Adrenal gland (tissue), 9 donors: ENCODE measurements at regions not wholly inside any gene's neighbourhood (a gene's known extent, or its start where the extent isn't known, plus 50 kb on each side); places are given as distances from the start of the nearest gene placed in this dataset.

Experiments
- DNase-seq, 7 donors: peaks; one replicate each; pipeline ENCODE4 v3.0.0-alpha.2; 2019 to 2020
- H3K27ac ChIP-seq, 5 donors: fragments of 200-600 bp; sonication (generic) in 4 of 5; 1 replicate in 3 of 5; 2 replicates in 2 of 5; pipeline versions ENCODE4 v1.5.1 to v1.8.0; 2016 to 2020; ENCODE audit warnings: mild to moderate bottlenecking in 1 of 5
- H3K27me3 ChIP-seq: fragments of 200-600 bp; 2 replicates; pipeline ENCODE4 v1.8.0; 2021
- H3K36me3 ChIP-seq, 2 donors: fragments of 200-600 bp; replicated peaks in 1 of 2; 1 replicate in 1 of 2; 2 replicates in 1 of 2; pipeline versions ENCODE4 v1.5.1 to v1.8.0; 2018 to 2022
- H3K4me1 ChIP-seq, 2 donors: fragments of 200-600 bp; replicated peaks in 1 of 2; 1 replicate in 1 of 2; 2 replicates in 1 of 2; pipeline versions ENCODE4 v1.5.1 to v1.8.0; 2018 to 2021
- H3K4me3 ChIP-seq, 4 donors: fragments of 200-600 bp; sonication (generic) in 3 of 4; one replicate each; pipeline ENCODE4 v1.5.1; 2016 to 2018
- H3K9me3 ChIP-seq, 3 donors: fragments of 200-600 bp; sonication (generic) in 1 of 3; replicated peaks in 1 of 3; 1 replicate in 2 of 3; 2 replicates in 1 of 3; pipeline versions ENCODE4 v1.5.1 to v1.8.0; 2016 to 2021
- CTCF ChIP-seq, 6 experiments: fragments of 450-650 bp in 4 of 6; fragments of 200-600 bp in 2 of 6; sonication (generic) in 1 of 6; IDR thresholded peaks; 1 replicate in 5 of 6; 2 replicates in 1 of 6; pipeline versions ENCODE4 v1.5.1 to v1.8.0; 2016 to 2021; ENCODE audit warnings: antibody characterized with exemption in 6 of 6, mild to moderate bottlenecking in 2 of 6, moderate library complexity in 1 of 6
- POLR2A ChIP-seq, 2 donors: fragments of 450-650 bp; IDR thresholded peaks; one replicate each; pipeline ENCODE4 v1.6.1; 2017; ENCODE audit warnings: antibody characterized with exemption in 2 of 2, mild to moderate bottlenecking in 2 of 2, moderate library complexity in 1 of 2
- WGBS, 4 donors: extraction: QIAGEN DNeasy Blood & Tissue Kit in 2 of 4; methylation state at CpG; one replicate each; pipeline versions ENCODE4 v1.1.5 to v1.1.7; 2013 to 2017; 5-methylcytosine and 5-hydroxymethylcytosine counted together
- intact Hi-C, 2 donors: fragments of 100-400 bp; cut with DNase I; formaldehyde crosslinking; loops; one replicate each; pipeline versions ENCODE4 v1.14.1 to v1.15.0; 2022 to 2023
- donor health status: healthy with polysubstance abuse.
- donor health status: Bipolar disorder and iron deficiency.
- donor health status: DM: yes; HTN: yes; CAD: no.
- donor health status: DM: no; HTN: no; CAD: no.
- donor health status: DM: no; HTN: no; CAD: no.

- no peak overlapping the region for H3K27ac ChIP-seq
- TF ChIP-seq CTCF (IDR thresholded peaks at IDR 0.05): no peak
- no peak for TF ChIP-seq POLR2A (IDR thresholded peaks at IDR 0.05)
- no peaks in the 10 kb centered on the region for H3K27me3 ChIP-seq
- 20 to 25% (median 23%) methylated on average over 6 to 7 of the region's 7 CpGs for WGBS, 4 donors
- no peaks in the 10 kb centered on the region for H3K36me3 ChIP-seq
- H3K4me1 ChIP-seq: no peaks in the 10 kb centered on the region
- peak in 5 of 7 donors; percentile 29 to 47 (median 33) for DNase-seq
- H3K9me3 ChIP-seq: no peaks in the 10 kb centered on the region
- intact Hi-C loops: no loop called here
- H3K4me3 ChIP-seq: no peak overlapping the region
Measured at GRCh38 chr15:69976366-69976994, 121.2 kb downstream of the TLE3 start.

- Histone ChIP-seq H3K36me3 (no peaks in the 10 kb centered on the region), H3K4me3 (no peak overlapping the region), H3K27ac (no peak overlapping the region), H3K27me3 (no peaks in the 10 kb centered on the region), H3K4me1 (no peaks in the 10 kb centered on the region), H3K9me3 (no peaks in the 10 kb centered on the region)
- no peak for DNase-seq
- TF ChIP-seq POLR2A (IDR thresholded peaks at IDR 0.05) (no peak), CTCF (IDR thresholded peaks at IDR 0.05) (no peak)
- intact Hi-C loops: no loop called here
- 69 to 83% (median 79%) methylated on average over 7 of the region's 7 CpGs for WGBS, 4 donors
Measured at GRCh38 chr15:69978603-69979002, 119.1 kb downstream of the TLE3 start.

GRCh38 chr15:69979262-69979661, 118.5 kb downstream of the TLE3 start:
- no peaks in the 10 kb centered on the region for H3K36me3 ChIP-seq
- H3K4me1 ChIP-seq: no peaks in the 10 kb centered on the region
- intact Hi-C loops: no loop called here
- no peaks in the 10 kb centered on the region for H3K27me3 ChIP-seq
- 22 to 46% (median 26%) methylated on average over 2 to 5 of the region's 5 CpGs for WGBS, 4 donors
- H3K4me3 ChIP-seq: no peak overlapping the region
- no peak for TF ChIP-seq CTCF (IDR thresholded peaks at IDR 0.05)
- TF ChIP-seq POLR2A (IDR thresholded peaks at IDR 0.05): no peak
- no peak overlapping the region for H3K27ac ChIP-seq
- no peaks in the 10 kb centered on the region for H3K9me3 ChIP-seq
- DNase-seq: no peak

- 71 to 79% (median 76%) methylated on average over 8 of the region's 8 CpGs for WGBS, 4 donors
Measured at GRCh38 chr15:69979783-69980182, 117.9 kb downstream of the TLE3 start.

More at GRCh38 chr15:69979783-69980182, 117.9 kb downstream of the TLE3 start:
- H3K4me1 ChIP-seq: no peaks in the 10 kb centered on the region
- no peaks in the 10 kb centered on the region for H3K27me3 ChIP-seq
- H3K36me3 ChIP-seq: no peaks in the 10 kb centered on the region
- H3K9me3 ChIP-seq: no peaks in the 10 kb centered on the region
- no peak for TF ChIP-seq POLR2A (IDR thresholded peaks at IDR 0.05)
- no peak for TF ChIP-seq CTCF (IDR thresholded peaks at IDR 0.05)
- intact Hi-C loops: no loop called here
- H3K27ac ChIP-seq: no peak overlapping the region
- H3K4me3 ChIP-seq: no peak overlapping the region
- DNase-seq: no peak
